RKO (cell line): ENCODE measurements at regions not wholly inside any gene's neighbourhood (a gene's known extent, or its start where the extent isn't known, plus 50 kb on each side); places are given as distances from the start of the nearest gene placed in this dataset.
"Not testable (repeated sequence)": the region's sequence is repeated elsewhere in the genome, so short reads cannot be mapped to it uniquely, and the experiment has no call there.

ENCODE experiments used
- DNase-seq: peaks from one replicate; pipeline ENCODE4 v3.0.0-alpha.2; 2016; ENCODE audit warnings: low spot score

GRCh38 chr12:68479896-68480291 lies 130.8 kb upstream of the RAP1B start:
- DNase-seq: no peak

GRCh38 chr12:68480526-68480925 lies 130.2 kb upstream of the RAP1B start:
- DNase-seq: no peak

DNA sequence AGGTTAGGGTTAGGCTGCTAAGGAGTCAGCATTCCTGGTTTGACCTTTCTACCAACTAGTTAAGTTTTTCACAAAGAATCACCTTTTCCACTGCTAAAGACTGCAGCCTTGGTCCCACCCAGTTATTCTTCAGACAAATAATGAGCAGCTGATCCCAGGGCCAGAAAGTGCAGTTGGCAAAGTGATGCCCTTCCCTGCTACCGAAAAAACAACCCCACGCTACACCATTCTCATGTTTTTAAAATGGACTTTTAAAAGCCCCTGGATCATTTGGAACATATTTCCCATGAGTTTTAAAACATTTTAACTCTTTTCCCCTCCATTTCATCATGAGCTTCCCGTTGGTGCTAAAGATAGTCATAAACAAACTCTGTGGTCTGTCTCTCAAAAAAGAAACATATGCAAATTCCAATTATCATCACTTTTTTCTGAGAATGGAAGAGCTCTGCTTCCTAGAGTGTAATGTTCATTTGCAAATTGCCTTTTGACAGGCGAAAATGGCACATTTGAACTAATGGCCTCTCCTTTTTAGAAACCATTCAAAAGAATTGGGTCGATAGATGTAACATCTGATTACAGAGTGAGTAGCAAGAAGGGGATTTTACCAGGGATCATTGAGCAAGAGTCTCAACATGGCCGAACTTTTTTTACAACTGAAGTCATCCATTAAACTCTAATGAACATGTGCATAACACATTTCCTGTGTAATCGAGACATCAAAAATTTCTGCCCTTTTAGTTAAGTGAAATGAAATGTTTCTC lies 129.3 kb upstream of the RAP1B start:
- no peak for DNase-seq

GRCh38 chr12:68482014-68482413 lies 128.7 kb upstream of the RAP1B start:
- no peak for DNase-seq

GRCh38 chr12:68482660-68483059 lies 128.0 kb upstream of the RAP1B start:
- no peak for DNase-seq

DNA sequence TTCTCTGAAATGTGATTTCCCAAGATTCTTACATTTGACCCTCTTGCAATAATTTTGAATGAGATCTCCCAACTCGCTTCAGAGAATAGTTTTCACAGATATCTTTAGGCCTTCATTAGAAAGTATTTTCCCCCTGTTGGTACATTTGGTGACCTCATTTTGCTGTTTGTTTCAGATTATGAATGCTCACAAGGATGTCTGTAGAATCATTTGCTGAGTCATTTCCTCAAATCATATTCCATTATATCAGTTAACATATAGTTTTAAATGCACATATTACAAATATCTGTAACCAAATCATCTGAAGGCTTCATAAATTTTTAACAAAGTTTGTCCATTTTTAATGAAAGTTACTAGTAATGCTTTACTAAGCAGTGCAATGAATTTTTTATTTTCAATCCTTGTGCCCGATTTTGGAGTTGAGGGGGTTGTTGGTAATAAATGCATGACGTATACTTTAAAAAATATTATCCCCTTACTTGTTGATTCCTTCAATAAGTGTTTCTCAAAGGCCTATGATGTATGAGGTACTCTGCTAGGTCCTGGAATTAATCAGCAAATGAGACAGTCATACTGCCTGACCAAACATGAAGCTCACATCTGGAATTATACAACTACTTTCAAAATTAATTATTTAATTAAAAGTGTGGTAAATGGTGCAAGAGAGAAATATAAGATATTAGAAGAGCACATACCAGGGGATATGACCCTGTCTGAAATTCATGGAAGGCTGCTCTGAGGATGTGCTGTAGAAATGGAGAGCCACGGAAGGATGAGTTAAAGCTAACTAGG lies 126.9 kb upstream of the RAP1B start:
- DNase-seq: peak; percentile 18

DNA sequence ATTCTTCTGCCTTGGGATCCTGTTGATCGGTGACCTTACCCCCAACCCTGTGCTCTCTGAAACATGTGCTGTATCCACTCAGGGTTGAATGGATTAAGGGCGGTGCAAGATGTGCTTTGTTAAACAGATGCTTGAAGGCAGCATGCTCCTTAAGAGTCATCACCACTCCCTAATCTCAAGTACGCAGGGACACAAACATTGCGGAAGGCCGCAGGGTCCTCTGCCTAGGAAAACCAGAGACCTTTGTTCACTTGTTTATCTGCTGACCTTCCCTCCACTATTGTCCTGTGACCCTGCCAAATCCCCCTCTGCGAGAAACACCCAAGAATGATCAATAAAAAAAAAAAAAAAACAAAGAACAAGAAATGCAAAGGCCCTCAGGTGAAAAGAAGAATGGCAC lies 126.1 kb upstream of the RAP1B start:
- not testable (repeated sequence) for DNase-seq

DNA sequence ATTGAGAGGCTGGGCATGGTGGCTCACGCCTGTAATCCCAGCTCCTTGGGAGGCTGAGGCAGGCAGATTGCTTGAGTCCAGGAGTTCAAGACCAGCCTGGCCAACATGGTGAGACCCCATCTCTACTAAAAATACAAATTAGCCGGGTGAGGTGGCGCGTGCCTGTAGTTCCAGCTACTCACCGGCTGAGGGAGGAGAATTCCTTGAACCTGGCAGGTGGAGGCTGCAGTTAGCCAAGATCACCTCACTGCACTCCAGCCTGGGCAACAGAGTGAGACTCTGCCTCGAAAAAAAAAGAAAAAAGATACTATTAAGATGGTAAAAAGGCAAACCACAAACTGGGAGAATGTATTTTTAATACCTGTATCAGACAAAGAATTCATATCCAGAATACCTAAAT lies 124.2 kb upstream of the RAP1B start:
- DNase-seq: not testable (repeated sequence)

DNA sequence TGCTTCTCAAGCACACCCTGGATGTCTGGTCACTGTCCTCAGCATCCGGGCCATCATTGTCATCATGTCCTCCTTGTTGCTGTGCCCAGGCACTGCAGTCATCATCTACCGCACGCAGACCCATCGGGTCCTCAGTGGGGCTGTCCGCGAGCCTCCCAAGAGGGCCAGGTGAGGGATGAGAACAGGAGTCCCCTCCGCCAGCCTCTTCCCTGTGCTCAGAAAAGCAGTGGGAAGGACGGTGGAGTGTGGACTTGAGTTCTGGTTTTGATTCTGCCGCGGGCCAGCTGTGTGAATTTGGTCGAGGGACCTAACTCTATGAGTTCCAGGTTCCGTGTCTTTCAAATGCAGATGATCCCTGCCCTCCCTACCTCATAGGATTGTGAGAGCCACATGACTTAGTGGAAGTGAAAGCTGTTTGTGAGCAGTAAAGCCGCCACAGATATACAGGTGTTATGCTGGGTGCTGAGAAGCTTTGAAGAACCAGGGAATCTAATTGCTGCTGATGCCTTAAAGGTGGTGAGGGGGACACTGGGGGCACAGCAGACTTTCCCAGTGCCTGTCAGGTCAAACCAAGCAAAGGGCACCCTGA lies 122.9 kb upstream of the RAP1B start:
- DNase-seq: no peak

- DNase-seq: no peak
Measured at GRCh38 chr12:68489273-68489672, 121.4 kb upstream of the RAP1B start.

DNA sequence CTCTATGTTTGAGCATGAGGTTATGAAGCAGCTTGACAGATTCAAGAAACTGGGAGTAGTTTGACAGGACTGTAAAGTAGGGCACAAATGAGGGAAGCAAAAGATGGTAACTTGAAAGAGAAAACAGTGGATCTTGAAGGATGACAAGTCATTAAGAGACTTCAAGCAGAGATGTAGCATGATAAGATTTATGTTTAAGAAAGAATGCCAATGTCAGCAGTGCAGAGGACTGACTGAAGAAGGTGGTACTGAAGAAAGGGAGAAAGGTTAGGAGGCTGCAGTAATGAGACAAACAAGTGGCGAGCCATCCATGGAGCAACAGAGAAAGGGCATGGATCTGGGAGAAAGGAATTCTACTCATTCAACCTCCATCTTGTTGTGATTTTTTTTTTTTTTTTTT lies 120.2 kb upstream of the RAP1B start:
- no peak for DNase-seq

- DNase-seq: no peak
Measured at GRCh38 chr12:68491204-68491960, 119.3 kb upstream of the RAP1B start.

GRCh38 chr12:68495336-68496070 lies 115.2 kb upstream of the RAP1B start:
- DNase-seq: no peak

DNA sequence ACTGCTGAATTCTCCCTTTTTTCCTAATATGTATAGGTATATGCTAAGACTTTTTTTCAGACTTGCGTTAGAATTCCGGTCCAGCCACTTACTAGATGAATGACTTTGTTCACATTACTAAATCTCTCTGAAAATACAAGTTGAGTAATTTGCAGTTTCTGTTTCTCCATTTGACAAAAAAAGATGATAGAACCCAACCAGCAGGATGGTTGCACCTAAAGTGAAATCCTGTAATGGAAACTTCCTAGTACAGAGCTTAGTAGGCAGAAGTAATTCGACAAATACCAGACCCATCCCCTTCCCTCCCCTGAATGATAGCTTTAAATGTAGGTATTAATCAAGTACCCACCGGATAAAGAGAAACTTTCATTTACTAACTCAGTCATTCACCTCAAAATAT lies 113.6 kb upstream of the RAP1B start:
- no peak for DNase-seq

GRCh38 chr12:68497702-68498101 lies 113.0 kb upstream of the RAP1B start:
- peak; percentile 19 for DNase-seq

- DNase-seq: no peak
Measured at GRCh38 chr12:68498736-68499135, 112.0 kb upstream of the RAP1B start.

GRCh38 chr12:68499616-68500015 lies 111.1 kb upstream of the RAP1B start:
- no peak for DNase-seq

DNA sequence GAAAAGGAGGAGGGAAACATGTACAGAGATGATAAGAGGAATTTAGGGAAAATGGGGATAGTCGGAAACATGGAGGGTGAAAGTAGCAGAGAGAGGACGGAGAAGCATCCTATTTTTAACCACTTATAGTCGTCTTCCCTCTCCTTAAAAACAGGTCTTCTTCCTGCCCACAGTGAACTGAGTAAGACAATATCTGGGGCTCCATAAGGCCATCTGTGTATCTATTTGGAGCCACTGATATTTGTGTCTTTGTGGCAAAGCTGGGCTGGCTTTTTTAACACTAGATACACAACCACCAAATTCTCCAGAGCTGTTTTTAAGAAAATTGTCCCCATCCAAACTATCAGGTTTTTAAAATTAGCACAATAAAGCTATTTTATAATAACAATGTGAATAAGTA lies 109.5 kb upstream of the RAP1B start:
- DNase-seq: no peak

DNA sequence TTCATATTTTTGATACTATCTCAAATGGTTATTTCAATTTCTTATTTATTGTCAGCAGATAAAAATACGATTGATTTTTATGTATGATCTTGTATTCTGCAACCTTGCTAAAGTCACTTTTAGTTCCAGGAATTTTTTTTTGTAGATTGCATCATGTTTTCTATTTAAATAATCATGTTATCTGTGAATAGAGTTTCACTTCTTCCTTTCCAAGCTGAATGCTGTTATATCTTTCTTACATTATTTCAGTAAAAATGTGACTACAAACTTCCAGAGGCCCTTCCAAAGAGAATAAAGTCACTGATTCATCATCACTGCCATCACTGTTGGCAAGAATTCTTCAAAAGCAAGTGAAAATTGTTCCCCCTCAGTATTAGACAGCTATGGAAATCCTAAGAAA lies 104.7 kb upstream of the RAP1B start:
- no peak for DNase-seq

GRCh38 chr12:68506619-68507018 lies 104.1 kb upstream of the RAP1B start:
- no peak for DNase-seq

DNA sequence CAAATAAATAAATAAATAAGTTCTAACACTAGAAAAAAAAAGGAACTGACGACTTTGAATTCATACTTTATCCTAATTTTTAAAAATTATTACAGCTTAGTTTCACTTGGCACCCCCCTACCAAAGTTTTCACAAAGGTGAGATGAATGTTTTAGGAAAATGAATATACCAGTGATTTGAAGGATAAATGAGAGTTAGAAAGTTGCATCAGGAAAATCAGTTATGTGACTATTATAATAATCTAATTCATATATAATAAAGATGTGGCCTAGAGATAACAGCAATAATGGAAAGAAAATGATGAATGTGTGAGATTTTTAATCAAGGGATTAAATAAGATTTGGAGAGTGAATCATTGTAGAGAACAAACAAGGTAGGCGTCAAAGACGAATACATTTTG lies 103.0 kb upstream of the RAP1B start:
- no peak for DNase-seq

DNA sequence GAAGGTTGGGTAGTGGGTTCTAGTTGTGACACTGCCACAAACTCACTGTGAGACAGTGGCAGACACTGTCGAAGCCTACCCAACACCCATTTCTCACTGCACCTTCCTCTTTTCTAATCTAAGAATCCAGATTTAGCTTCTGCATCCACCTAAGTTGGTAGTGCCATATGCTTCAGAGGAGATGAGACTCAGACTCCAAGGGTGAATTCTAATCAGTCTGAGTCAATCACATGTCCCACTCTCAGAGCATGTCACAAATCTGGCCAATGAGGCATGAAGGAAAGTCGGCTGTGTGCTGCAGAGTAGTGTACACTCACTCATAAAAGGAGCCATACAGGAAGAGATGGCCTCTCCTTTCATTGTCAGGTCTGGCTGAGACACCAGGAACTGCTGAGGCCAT lies 102.1 kb upstream of the RAP1B start:
- DNase-seq: peak; percentile 12
